Motor neuron (in vitro differentiated cells): ENCODE measurements at regions not wholly inside any gene's neighbourhood (a gene's known extent, or its start where the extent isn't known, plus 50 kb on each side); places are given as distances from the start of the nearest gene placed in this dataset.

Source experiments
- ATAC-seq, 8 experiments: fragments of 200-7000 bp; cut with Tn5 transposase; replicated peaks in 6 of 8; 2 replicates each; pipeline ENCODE4 v1.8.0; 2021; ENCODE audit warnings: mild to moderate bottlenecking in 8 of 8, moderate library complexity in 8 of 8
- H3K27ac ChIP-seq, 2 donors: fragments of 250-450 bp; sonication (Bioruptor Pico); 2 replicates each; pipeline ENCODE4 v1.9.0; 2021; ENCODE audit warnings: antibody characterized with exemption in 2 of 2, mild to moderate bottlenecking in 2 of 2, moderate library complexity in 1 of 2
- H3K4me1 ChIP-seq, 2 donors: fragments of 250-450 bp; sonication (Bioruptor Pico); replicated peaks in 1 of 2; 2 replicates each; pipeline ENCODE4 v1.6.1; 2021; ENCODE audit warnings: antibody characterized with exemption in 2 of 2, mild to moderate bottlenecking in 2 of 2, moderate library complexity in 1 of 2
- H3K4me3 ChIP-seq, 5 donors: fragments of 250-450 bp; sonication (Bioruptor Pico); 2 replicates each; pipeline ENCODE4 v1.9.0; 2021; ENCODE audit warnings: antibody characterized with exemption in 5 of 5, mild to moderate bottlenecking in 5 of 5, moderate library complexity in 4 of 5
- WGBS, 10 experiments: fragments of 450-650 bp; shearing (Covaris generic); methylation state at CpG; one replicate each; pipeline ENCODE4 v1.0.0; 2022; 5-methylcytosine and 5-hydroxymethylcytosine counted together
- in situ Hi-C, 9 experiments: fragments of 400-800 bp; cut with MboI; loops; one replicate each; pipeline ENCODE4 v1.15.0; 2021; ENCODE audit warnings: low sequenced_read_pairs in 9 of 9, low pct_unique_long_range_greater_than_20kb in 2 of 9; ENCODE audit not compliant: unreplicated experiment in 9 of 9

DNA sequence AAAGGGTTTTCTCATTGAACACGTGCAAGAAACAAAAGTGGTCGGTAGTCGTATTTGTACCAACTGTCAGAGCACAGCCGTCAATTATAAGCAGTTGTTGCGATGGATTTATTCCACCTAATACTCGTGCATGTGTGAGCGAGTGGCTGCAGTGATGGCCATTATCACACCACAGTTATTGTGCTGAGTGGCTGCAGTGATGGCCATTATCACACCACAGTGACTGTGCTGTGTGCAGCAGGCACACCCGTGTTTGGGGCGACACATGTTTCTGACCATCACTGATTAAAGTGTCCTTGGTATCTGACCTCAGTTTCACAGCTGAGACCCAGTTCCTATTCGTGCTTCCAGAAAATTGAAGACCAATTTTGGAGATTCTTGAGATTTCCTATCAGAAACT is 142.9 kb upstream of the PFKP start:
- WGBS, 10 experiments: 46 to 100% (median 86%) methylated on average over 1 to 8 of the region's 10 CpGs; no CpG with 5 or more reads in 2 of the 10 experiments
- peaks cover 9 to 14% of the 10 kb centered on the region in 2 donors for H3K4me1 ChIP-seq
- H3K4me3 ChIP-seq: no peak overlapping the region
- no peak overlapping the region for H3K27ac ChIP-seq
- in situ Hi-C loops: no loop called here
- no peak for ATAC-seq

DNA sequence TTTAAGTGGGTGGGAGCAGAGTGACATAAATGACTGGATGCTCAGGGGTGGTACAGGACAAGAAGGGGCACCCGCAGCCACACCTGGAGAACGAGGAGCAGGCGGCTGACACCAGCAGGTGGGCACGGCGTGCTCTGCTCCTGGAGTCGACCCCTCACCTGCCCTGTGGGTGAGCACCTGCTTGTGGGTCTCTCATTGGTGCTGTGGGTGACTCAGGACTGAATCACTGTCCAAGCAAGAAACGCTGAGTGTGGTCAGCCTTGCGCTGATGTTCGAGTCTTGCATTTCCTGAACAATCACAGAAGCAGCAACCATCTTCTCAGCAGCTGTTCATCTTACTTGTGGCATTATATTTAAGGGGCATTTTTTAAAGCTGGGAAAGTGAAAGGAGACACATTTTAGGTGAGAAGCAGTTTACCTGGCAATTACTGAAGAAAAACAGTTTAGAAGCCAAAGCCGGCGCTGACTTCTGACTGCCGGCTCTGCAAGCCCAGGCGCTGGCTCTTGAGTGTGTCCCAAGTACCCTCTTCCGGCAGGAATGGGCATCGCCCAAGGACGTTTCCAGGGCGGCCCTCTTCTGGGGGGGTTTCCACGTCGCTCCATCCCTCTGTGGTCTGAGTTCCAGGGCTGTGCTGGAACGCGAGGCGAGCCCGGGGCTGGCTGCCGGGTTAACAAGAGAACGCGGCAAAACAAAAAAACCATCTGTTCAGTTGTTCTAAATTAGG is 145.2 kb upstream of the PFKP start:
- WGBS, 10 experiments: 0 to 96% (median 86%) methylated on average over 1 to 17 of the region's 26 CpGs; no CpG with 5 or more reads in 2 of the 10 experiments
- Histone ChIP-seq H3K4me1 (no peaks in the 10 kb centered on the region), H3K4me3 (no peak overlapping the region), H3K27ac (no peak overlapping the region)
- no peak for ATAC-seq
- in situ Hi-C loops: no loop called here

DNA sequence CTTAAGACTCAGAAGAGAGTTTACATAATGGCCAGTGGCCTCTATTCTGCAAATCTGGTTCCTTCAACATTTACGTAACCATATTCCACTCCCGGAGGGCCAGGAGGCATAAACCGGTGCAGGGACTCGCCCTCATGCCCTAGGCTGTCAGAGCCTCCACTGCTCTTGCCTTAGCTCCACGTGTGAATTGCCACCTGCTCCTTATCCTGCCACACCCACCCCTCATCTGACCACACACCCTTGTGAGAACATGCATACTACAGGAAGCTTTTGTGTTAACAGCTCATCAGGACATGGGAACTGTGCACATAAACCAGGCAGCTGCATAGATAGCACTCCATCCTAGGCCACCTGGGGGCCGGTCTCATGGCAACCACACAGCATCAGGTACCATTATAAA is 146.7 kb upstream of the PFKP start:
- in situ Hi-C loops: no loop called here
- peak in 3 of 8 experiments; percentile 95 to 98 (median 96) for ATAC-seq
- no peak overlapping the region for H3K27ac ChIP-seq
- WGBS, 10 experiments: 0 to 78% (median 24%) methylated on average over 1 to 6 of the region's 6 CpGs; no CpG with 5 or more reads in 2 of the 10 experiments
- H3K4me3 ChIP-seq: no peak overlapping the region
- no peaks in the 10 kb centered on the region for H3K4me1 ChIP-seq

DNA sequence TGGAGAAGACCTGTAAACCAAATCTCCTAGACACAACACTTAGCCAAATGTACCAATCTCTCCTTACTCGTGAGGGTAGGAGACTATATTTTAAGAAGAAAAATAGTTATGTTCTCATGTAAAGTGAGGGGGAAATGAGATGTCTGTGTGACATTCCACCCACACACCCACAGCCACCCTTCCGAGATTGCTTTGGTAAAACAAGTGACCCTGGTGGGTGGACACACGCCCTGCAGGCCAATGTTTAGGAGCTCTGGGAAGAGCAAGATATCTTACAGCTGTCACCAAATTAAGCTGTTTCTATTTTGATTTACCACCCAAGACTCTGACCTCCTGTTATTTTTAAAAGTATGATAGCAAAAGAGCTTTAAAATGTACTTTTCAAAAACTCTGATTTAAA is 147.2 kb upstream of the PFKP start:
- no peak overlapping the region for H3K27ac ChIP-seq
- ATAC-seq: peak in 3 of 8 experiments; percentile 24 to 50 (median 45)
- H3K4me1 ChIP-seq: no peaks in the 10 kb centered on the region
- WGBS, 10 experiments: 0 to 93% (median 78%) methylated on average over 1 to 3 of the region's 3 CpGs
- in situ Hi-C loops: no loop called here
- H3K4me3 ChIP-seq: no peak overlapping the region

DNA sequence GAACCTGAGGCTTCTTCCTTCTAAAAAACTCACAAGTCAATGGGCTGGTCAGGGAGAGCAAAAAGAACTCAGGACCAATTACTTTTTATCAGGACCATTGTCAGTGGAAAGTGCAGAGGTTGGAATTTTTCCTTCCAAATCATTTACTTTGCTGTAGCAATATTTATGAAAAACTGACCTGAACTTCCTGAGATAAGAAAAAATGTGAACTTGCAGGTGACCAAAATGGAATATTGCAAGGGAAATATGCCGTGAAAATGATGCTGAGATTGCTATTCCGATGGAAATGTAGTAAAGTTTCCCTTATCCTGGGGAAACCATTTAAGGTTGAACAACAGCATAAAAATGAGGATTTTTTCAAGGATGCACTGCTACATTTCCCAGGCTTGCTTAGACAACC is 148.3 kb upstream of the PFKP start:
- Histone ChIP-seq H3K27ac (no peak overlapping the region), H3K4me3 (no peak overlapping the region), H3K4me1 (no peaks in the 10 kb centered on the region)
- ATAC-seq: no peak
- in situ Hi-C loops: no loop called here
- WGBS, 10 experiments: 67 to 100% (median 98%) methylated on average over 1 to 2 of the region's 2 CpGs; no CpG with 5 or more reads in 2 of the 10 experiments

DNA sequence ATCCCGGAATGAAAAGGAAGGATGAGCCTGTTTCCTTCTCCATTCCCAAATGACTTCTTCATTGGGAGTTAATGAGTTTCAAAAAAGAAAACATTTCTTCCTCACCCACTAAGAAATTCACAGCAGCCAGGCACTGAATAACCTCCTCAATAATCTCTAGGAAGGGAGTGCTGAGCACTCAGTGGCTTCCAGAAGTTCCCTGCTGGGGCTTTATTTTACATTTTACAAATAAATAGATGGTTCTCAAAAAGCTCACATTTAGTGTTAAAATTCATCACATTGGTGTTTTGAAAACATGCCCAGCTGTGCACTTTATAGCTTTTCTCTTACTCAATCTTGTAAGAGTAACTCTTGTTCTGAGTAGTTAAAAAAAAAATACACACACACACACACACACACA is 148.9 kb upstream of the PFKP start:
- 9 to 89% (median 69%) methylated on average over 1 of the region's 1 CpG; no CpG with 5 or more reads in 4 of the 10 experiments for WGBS, 10 experiments
- ATAC-seq: no peak
- in situ Hi-C loops: no loop called here
- Histone ChIP-seq H3K4me1 (no peaks in the 10 kb centered on the region), H3K27ac (no peak overlapping the region), H3K4me3 (no peak overlapping the region)

DNA sequence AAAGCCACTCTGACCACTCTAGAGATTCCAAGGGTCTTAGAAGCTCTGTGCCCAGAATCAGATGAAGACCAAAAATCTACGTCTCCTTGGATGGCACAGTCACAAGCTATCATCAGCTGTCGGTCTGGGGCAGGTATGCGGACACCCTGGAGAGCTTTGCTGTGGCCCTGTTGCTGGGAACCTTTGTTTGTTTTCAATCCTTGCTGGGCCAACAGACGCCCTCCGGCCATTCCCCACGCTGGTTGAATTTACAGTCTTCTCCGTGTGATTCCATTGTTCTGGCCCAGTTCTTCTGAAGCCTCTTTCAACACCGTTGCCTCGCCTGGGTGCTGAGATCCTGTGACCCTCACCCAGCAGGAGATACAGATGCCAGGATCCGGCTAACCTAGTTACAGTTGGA is 149.4 kb upstream of the PFKP start:
- in situ Hi-C loops: no loop called here
- H3K4me3 ChIP-seq: no peak overlapping the region
- 30 to 90% (median 56%) methylated on average over 2 to 7 of the region's 10 CpGs; no CpG with 5 or more reads in 2 of the 10 experiments for WGBS, 10 experiments
- H3K4me1 ChIP-seq: no peaks in the 10 kb centered on the region
- ATAC-seq: no peak
- H3K27ac ChIP-seq: no peak overlapping the region

DNA sequence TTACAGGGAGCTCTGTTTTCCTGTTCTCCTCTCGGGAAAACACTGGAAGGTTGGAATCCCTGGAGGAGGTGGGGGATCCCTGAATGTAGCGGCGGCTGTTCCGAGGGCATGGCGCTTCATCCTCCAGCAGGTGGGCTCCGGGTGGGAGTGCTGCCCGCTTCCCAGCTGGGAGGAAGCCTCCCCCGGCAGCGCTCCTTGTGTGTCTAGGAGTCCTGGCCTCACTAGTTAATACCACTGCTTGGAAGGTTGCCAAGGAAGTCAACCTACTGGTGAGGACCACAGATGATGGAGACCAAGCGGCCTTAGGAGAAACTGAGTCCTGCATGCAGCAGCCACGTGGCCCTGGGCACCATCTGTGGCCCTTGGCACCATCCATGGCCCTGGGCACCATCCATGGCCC is 151.9 kb upstream of the PFKP start:
- H3K4me1 ChIP-seq: peaks cover 0 to 6% of the 10 kb centered on the region in 2 donors
- no peak overlapping the region for H3K27ac ChIP-seq
- in situ Hi-C loops: no loop called here
- no peak overlapping the region for H3K4me3 ChIP-seq
- 40 to 93% (median 87%) methylated on average over 2 to 7 of the region's 11 CpGs; no CpG with 5 or more reads in 5 of the 10 experiments for WGBS, 10 experiments
- no peak for ATAC-seq

DNA sequence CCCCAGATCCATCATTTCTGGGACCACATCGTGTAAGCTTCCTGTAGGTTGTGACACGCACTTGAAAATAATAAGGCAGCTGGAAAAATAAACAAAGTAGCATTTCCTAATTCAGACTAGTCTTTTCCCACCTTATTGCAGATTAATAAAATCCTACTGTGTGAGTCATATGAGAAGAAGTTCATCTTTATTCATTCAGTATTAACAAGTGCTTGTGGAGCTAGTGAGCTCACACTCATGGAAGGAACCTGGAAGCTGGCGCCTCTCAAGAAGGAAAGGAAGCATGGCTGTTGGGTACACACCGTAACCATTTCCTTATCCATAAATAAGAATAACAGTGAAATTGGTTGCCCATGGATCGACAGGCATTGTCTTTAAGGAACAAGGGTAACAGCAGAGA is 152.6 kb upstream of the PFKP start:
- Histone ChIP-seq H3K4me3 (no peak overlapping the region), H3K4me1 (peaks cover 0 to 6% of the 10 kb centered on the region in 2 donors), H3K27ac (no peak overlapping the region)
- 60 to 100% (median 82%) methylated on average over 2 to 4 of the region's 5 CpGs; no CpG with 5 or more reads in 4 of the 10 experiments for WGBS, 10 experiments
- in situ Hi-C loops: no loop called here
- ATAC-seq: peak in 1 of 8 experiments; percentile 37

DNA sequence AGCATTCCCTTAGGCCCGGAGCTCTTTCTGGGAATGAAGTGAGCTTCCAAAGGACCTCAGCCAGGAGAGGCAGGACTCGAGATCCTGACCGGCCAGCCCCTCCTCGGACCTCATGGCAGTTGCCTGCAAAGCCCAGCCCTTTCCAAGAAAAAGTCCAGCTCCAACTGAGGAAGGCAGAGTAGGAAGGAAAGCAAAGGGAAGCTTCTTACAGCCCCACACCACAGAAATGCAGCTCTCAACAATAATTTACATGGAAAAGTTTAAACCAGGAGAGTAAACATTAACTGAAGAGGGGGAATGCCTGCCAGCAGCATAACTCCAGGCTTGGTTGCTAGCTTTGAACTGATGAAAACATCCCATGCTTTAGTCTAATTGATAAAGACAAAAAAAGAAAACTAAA is 153.9 kb upstream of the PFKP start:
- 27 to 55% (median 29%) methylated on average over 3 to 4 of the region's 4 CpGs; no CpG with 5 or more reads in 7 of the 10 experiments for WGBS, 10 experiments
- no peak overlapping the region for H3K4me3 ChIP-seq
- peaks cover 0 to 6% of the 10 kb centered on the region in 2 donors for H3K4me1 ChIP-seq
- in situ Hi-C loops: no loop called here
- peak in 3 of 8 experiments; percentile 43 to 59 (median 44) for ATAC-seq
- H3K27ac ChIP-seq: no peak overlapping the region

DNA sequence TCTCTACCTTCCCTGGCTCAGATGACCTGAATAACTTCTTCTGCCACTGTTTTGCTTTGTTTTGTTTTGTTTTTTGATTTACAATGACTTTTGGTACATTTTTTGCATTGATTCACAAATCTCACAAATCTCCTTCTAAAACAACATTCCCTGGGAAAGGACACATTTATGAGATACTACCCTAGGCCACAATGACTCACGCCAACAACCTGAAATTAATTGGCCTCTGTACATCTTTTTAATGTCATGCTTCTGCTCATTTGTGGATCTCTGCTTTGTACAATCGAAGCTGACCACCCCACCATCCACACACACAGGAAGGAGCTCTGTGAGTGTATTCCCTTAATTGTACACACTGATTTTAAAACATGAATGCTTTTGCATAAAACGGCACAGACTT is 156.7 kb upstream of the PFKP start:
- in situ Hi-C loops: no loop called here
- Histone ChIP-seq H3K27ac (no peak overlapping the region), H3K4me3 (no peak overlapping the region), H3K4me1 (peaks cover 0 to 6% of the 10 kb centered on the region in 2 donors)
- peak in 1 of 8 experiments; percentile 60 for ATAC-seq
- 0 to 71% (median 20%) methylated on average over 1 to 3 of the region's 3 CpGs for WGBS, 10 experiments

DNA sequence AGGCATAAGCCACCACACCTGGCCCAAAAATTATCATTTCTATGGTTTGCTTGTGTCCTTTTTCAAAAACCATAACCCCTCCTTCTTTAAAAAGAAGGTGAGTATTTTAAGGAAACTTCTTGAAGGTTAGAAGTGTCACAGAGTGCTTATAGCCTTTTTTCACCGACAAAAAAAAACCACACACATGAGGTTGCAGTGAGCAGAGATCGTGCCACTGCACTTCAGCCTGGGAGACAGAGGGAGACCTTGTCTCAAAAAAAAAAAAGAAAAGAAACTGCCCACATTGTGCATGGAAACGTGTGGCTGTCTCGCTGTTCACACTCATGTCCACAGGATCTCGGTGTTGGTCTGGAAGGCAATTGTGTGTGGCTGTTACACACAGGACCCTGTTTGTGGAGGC is 157.4 kb upstream of the PFKP start:
- 47 to 100% (median 80%) methylated on average over 1 to 5 of the region's 5 CpGs; no CpG with 5 or more reads in 4 of the 10 experiments for WGBS, 10 experiments

DNA sequence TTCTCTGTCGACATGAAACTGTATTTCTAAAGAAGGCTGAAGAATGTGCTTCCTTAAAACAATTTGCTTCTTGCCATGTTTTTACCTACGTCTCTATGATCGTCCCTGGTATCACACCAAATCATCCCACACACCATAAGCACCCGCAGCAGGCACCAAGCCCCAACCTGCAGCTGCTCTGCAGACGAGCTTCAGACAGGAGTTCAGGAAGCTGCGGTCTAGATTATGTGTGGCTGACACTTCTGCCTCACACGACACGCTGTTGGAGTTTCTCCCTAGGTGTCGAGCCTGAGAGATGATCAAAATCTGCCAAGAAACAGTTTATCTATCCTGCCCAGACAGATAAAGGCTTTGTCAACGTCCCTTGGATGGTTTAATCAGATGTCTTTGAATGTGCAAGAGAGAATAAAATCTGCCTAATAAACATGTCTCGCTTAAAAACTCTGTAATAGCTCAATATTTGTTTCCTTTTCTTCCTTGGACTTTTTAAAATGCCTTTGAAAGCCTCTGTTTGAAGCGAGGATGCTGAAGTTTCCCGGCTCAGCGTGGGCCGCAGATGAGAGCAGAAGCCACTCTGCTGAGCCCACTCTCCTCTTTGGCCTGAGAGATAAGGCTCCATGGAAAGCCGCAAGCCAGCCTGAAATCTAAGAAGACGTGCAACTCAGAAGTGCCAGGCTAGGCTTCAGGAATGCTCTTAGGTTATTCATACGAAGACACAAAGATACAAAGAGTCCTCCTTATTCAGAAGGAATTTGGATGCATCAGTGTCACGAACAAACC is 158.3 kb upstream of the PFKP start:
- in situ Hi-C loops: no loop called here

More for the DNA sequence above, 157.4 kb upstream of the PFKP start:
- no peak for ATAC-seq
- H3K27ac ChIP-seq: no peak overlapping the region
- in situ Hi-C loops: no loop called here
- H3K4me3 ChIP-seq: no peak overlapping the region
- peaks cover 0 to 6% of the 10 kb centered on the region in 2 donors for H3K4me1 ChIP-seq

More for the DNA sequence above, 158.3 kb upstream of the PFKP start:
- 16 to 97% (median 75%) methylated on average over 1 to 14 of the region's 19 CpGs for WGBS, 10 experiments
- H3K4me1 ChIP-seq: peaks cover 0 to 6% of the 10 kb centered on the region in 2 donors
- no peak overlapping the region for H3K27ac ChIP-seq
- no peak for ATAC-seq
- no peak overlapping the region for H3K4me3 ChIP-seq
